B cell (primary cell): ENCODE measurements at regions not wholly inside any gene's neighbourhood (a gene's known extent, or its start where the extent isn't known, plus 50 kb on each side); places are given as distances from the start of the nearest gene placed in this dataset.

Experiments used
- ATAC-seq: fragments of 200-7000 bp; cut with Tn5 transposase; one replicate; pipeline ENCODE4 v1.10.0; 2021; ENCODE audit warnings: low read depth, mild to moderate bottlenecking, moderate number of reproducible peaks, moderate library complexity
- CTCF ChIA-PET: fragments of 350-600 bp; sonication (Branson Sonifier 250); formaldehyde crosslinking; loops from one replicate; lab custom pipeline; 2021; ENCODE audit warnings: antibody characterized with exemption, inconsistent platforms; lab: Charles Lee
- POLR2A ChIA-PET: fragments of 350-600 bp; sonication (Branson Sonifier 250); formaldehyde crosslinking; loops from one replicate; lab custom pipeline; 2021; ENCODE audit warnings: antibody characterized with exemption; lab: Charles Lee
- DNase-seq: peaks from one replicate; pipeline ENCODE4 v3.0.0; 2013
- H2AFZ ChIP-seq: 2 replicates; pipeline ENCODE4 v1.6.1; 2012; ENCODE audit warnings: mild to moderate bottlenecking, low read depth, low read length; ENCODE audit not compliant: insufficient read depth, poor library complexity, severe bottlenecking
- H3K27ac ChIP-seq, 2 donors: 1 replicate in 1 of 2; 2 replicates in 1 of 2; pipeline ENCODE4 v1.5.1; 2012 to 2013; ENCODE audit warnings: low read length in 2 of 2, mild to moderate bottlenecking in 2 of 2, moderate library complexity in 1 of 2
- H3K27me3 ChIP-seq, 4 experiments: fragments of 200-600 bp in 1 of 4; sonication (generic) in 1 of 4; replicated peaks in 1 of 4; 1 replicate in 2 of 4; 2 replicates in 2 of 4; pipeline versions ENCODE4 v1.6.1 to v1.7.0; 2013 to 2016; ENCODE audit warnings: low read length in 3 of 4, mild to moderate bottlenecking in 2 of 4, mixed read lengths in 1 of 4, moderate library complexity in 1 of 4; ENCODE audit not compliant: insufficient read depth in 4 of 4, control insufficient read depth in 3 of 4; ENCODE audit errors: control extremely low read depth in 1 of 4
- H3K36me3 ChIP-seq, 2 experiments: replicated peaks in 1 of 2; 1 replicate in 1 of 2; 2 replicates in 1 of 2; pipeline versions ENCODE4 v1.6.1 to v1.7.1; 2013; ENCODE audit warnings: low read length in 1 of 2; ENCODE audit not compliant: insufficient read depth in 2 of 2, control insufficient read depth in 1 of 2; ENCODE audit errors: control extremely low read depth in 1 of 2, extremely low read depth in 1 of 2
- H3K4me1 ChIP-seq, 2 donors: fragments of 200-600 bp in 1 of 2; sonication (generic) in 1 of 2; 1 replicate in 1 of 2; 2 replicates in 1 of 2; pipeline versions ENCODE4 v1.5.1 to v1.6.1; 2013 to 2017; ENCODE audit warnings: low read length in 2 of 2; ENCODE audit not compliant: control insufficient read depth in 2 of 2, insufficient read depth in 2 of 2
- H3K4me2 ChIP-seq: replicated peaks from 2 replicates; pipeline ENCODE3; 2012; ENCODE audit warnings: mild to moderate bottlenecking, low read depth, low read length; ENCODE audit not compliant: poor library complexity, severe bottlenecking
- H3K4me3 ChIP-seq, 5 experiments: fragments of 200-600 bp in 1 of 5; sonication (generic) in 1 of 5; 1 replicate in 3 of 5; 2 replicates in 2 of 5; pipeline versions ENCODE4 v1.5.1 to v1.7.0; 2011 to 2016; ENCODE audit warnings: low read length in 4 of 5, mild to moderate bottlenecking in 4 of 5, low read depth in 2 of 5, control low read depth in 1 of 5, moderate library complexity in 1 of 5; ENCODE audit not compliant: insufficient read depth in 1 of 5; ENCODE audit errors: control extremely low read depth in 1 of 5, extremely low read depth in 1 of 5
- H3K79me2 ChIP-seq: fragments of 200-600 bp; sonication (generic); one replicate; pipeline ENCODE4 v1.6.0; 2016; ENCODE audit warnings: low read length; ENCODE audit not compliant: control insufficient read depth, insufficient read depth
- H3K9ac ChIP-seq: fragments of 200-600 bp; sonication (generic); 2 replicates; pipeline ENCODE4 v1.6.1; 2017; ENCODE audit warnings: mild to moderate bottlenecking, low read length, moderate library complexity
- H3K9me3 ChIP-seq, 3 donors: one replicate each; pipeline versions ENCODE4 v1.6.1 to v1.7.1; 2013; ENCODE audit warnings: low read length in 2 of 3; ENCODE audit not compliant: control insufficient read depth in 2 of 3, insufficient read depth in 1 of 3; ENCODE audit errors: control extremely low read depth in 1 of 3
- H4K20me1 ChIP-seq: 2 replicates; pipeline ENCODE4 v1.6.0; 2012; ENCODE audit warnings: mild to moderate bottlenecking, low read length; ENCODE audit not compliant: insufficient read depth, control insufficient read depth, poor library complexity, severe bottlenecking
- H3K27ac Mint-ChIP-seq: one replicate; pipeline ENCODE4 v1.8.0; 2021; ENCODE audit warnings: mixed read lengths
- H3K27me3 Mint-ChIP-seq: one replicate; pipeline ENCODE4 v1.8.0; 2021; ENCODE audit warnings: mixed read lengths
- H3K4me1 Mint-ChIP-seq: one replicate; pipeline ENCODE4 v1.8.0; 2021; ENCODE audit warnings: mixed read lengths
- H3K4me3 Mint-ChIP-seq: one replicate; pipeline ENCODE4 v1.8.0; 2021; ENCODE audit warnings: mixed read lengths
- H3K9me3 Mint-ChIP-seq: one replicate; pipeline ENCODE4 v1.8.0; 2022; ENCODE audit warnings: mixed read lengths; ENCODE audit not compliant: insufficient read depth
- EZH2 ChIP-seq: IDR thresholded peaks from 2 replicates; pipeline ENCODE4 v1.6.1; 2012; ENCODE audit warnings: borderline replicate concordance, low read depth, mild to moderate bottlenecking, moderate library complexity, low read length; ENCODE audit not compliant: insufficient read depth, poor library complexity, severe bottlenecking
- WGBS: methylation state at CpG from one replicate; pipeline ENCODE4 v1.1.5; 2013; ENCODE audit warnings: missing lambda C conversion rate; ENCODE audit not compliant: insufficient coverage; 5-methylcytosine and 5-hydroxymethylcytosine counted together
- intact Hi-C: fragments of 100-400 bp; cut with micrococcal nuclease; formaldehyde crosslinking; loops from one replicate; pipeline ENCODE4 v1.10.0; 2022
- TF ChIP-seq, protein P1 (sequence below): fragments of 200-600 bp; IDR thresholded peaks from one replicate; pipeline ENCODE4 v1.8.0; 2022; ENCODE audit warnings: antibody characterized with exemption, mild to moderate bottlenecking

DNA sequence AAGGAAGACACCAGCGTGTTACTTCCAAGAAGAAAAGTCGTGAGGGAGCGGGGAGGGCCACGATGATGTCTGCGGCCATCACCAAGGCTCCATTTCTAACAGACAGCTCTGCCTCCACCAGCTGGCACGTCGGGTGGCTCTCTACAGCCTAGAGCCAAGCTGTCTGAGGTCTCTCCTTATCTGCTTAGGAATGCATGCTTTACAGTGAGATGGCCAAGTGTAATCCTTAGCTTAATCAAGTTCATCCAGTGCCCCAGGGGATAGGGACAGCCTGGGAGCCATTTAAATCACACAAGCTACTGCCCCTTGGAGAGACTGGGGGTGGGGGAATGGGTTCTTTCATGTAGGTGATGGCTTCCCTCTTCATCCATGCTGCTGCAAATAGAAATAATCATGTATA is 213.8 kb upstream of the CST7 start:
- Mint-ChIP-seq H3K27ac (no peak overlapping the region), H3K27me3 (no peaks in the 10 kb centered on the region), H3K9me3 (no peaks in the 10 kb centered on the region), H3K4me1 (peaks cover 9% of the 10 kb centered on the region), H3K4me3 (no peak overlapping the region)
- ChIA-PET POLR2A (no interaction called here), CTCF (no interaction called here)
- H3K4me2 ChIP-seq = no peak overlapping the region
- H3K9ac ChIP-seq = no peak overlapping the region
- no peaks in the 10 kb centered on the region for H3K36me3 ChIP-seq
- intact Hi-C loops = no loop called here
- no peak overlapping the region for H2AFZ ChIP-seq
- ATAC-seq (no peak), DNase-seq (no peak)
- no peak overlapping the region for H3K4me3 ChIP-seq
- no peak overlapping the region for H3K27ac ChIP-seq
- no peaks in the 10 kb centered on the region for H3K27me3 ChIP-seq
- peaks cover 0 to 3% of the 10 kb centered on the region in 2 donors for H3K4me1 ChIP-seq
- WGBS = 80% methylated on average over 6 of the region's 7 CpGs
- H3K79me2 ChIP-seq = no peaks in the 10 kb centered on the region
- TF ChIP-seq EZH2 = no peak
- TF ChIP-seq, protein P1, sequence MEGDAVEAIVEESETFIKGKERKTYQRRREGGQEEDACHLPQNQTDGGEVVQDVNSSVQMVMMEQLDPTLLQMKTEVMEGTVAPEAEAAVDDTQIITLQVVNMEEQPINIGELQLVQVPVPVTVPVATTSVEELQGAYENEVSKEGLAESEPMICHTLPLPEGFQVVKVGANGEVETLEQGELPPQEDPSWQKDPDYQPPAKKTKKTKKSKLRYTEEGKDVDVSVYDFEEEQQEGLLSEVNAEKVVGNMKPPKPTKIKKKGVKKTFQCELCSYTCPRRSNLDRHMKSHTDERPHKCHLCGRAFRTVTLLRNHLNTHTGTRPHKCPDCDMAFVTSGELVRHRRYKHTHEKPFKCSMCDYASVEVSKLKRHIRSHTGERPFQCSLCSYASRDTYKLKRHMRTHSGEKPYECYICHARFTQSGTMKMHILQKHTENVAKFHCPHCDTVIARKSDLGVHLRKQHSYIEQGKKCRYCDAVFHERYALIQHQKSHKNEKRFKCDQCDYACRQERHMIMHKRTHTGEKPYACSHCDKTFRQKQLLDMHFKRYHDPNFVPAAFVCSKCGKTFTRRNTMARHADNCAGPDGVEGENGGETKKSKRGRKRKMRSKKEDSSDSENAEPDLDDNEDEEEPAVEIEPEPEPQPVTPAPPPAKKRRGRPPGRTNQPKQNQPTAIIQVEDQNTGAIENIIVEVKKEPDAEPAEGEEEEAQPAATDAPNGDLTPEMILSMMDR = no peak
- no peaks in the 10 kb centered on the region for H3K9me3 ChIP-seq
- H4K20me1 ChIP-seq = no peaks in the 10 kb centered on the region

- ChIA-PET POLR2A (no interaction called here), CTCF (no interaction called here)
- no CpG with 5 or more reads among the region's 10 CpGs for WGBS
- TF ChIP-seq, protein P1 = no peak
- TF ChIP-seq EZH2 = no peak
- H3K9ac ChIP-seq = no peak overlapping the region
- ATAC-seq = no peak
- no peak overlapping the region for H3K4me3 ChIP-seq
- H3K4me1 Mint-ChIP-seq = peaks cover 10% of the 10 kb centered on the region
- H3K9me3 ChIP-seq = no peaks in the 10 kb centered on the region
- H3K27ac Mint-ChIP-seq = no peak overlapping the region
- DNase-seq = no peak
- no peak overlapping the region for H2AFZ ChIP-seq
- no peaks in the 10 kb centered on the region for H3K9me3 Mint-ChIP-seq
- no peaks in the 10 kb centered on the region for H4K20me1 ChIP-seq
- H3K4me2 ChIP-seq = no peak overlapping the region
- H3K4me3 Mint-ChIP-seq = no peak overlapping the region
- H3K27me3 ChIP-seq = no peaks in the 10 kb centered on the region
- no peaks in the 10 kb centered on the region for H3K36me3 ChIP-seq
- intact Hi-C loops = no loop called here
- no peaks in the 10 kb centered on the region for H3K79me2 ChIP-seq
- peaks cover 0 to 3% of the 10 kb centered on the region in 2 donors for H3K4me1 ChIP-seq
- no peaks in the 10 kb centered on the region for H3K27me3 Mint-ChIP-seq
- H3K27ac ChIP-seq = no peak overlapping the region
Observed at GRCh38 chr20:24736131-24736843, 212.8 kb upstream of the CST7 start.
